AG09319 (cell line): ENCODE measurements at regions not wholly inside any gene's neighbourhood (a gene's known extent, or its start where the extent isn't known, plus 50 kb on each side); places are given as distances from the start of the nearest gene placed in this dataset.
"Not testable (repeated sequence)": the region's sequence is repeated elsewhere in the genome, so short reads cannot be mapped to it uniquely, and the experiment has no call there.

Experiments
- DNase-seq: peaks from one replicate; pipeline ENCODE4 v3.0.0-alpha.2; 2010; ENCODE audit warnings: low read depth; ENCODE audit errors: extremely low read depth
- TF ChIP-seq, protein P1 (sequence below): IDR thresholded peaks from 2 replicates; pipeline ENCODE4 v1.5.1; 2011; ENCODE audit warnings: low read depth, mild to moderate bottlenecking, inconsistent platforms, low read length, moderate library complexity

DNA sequence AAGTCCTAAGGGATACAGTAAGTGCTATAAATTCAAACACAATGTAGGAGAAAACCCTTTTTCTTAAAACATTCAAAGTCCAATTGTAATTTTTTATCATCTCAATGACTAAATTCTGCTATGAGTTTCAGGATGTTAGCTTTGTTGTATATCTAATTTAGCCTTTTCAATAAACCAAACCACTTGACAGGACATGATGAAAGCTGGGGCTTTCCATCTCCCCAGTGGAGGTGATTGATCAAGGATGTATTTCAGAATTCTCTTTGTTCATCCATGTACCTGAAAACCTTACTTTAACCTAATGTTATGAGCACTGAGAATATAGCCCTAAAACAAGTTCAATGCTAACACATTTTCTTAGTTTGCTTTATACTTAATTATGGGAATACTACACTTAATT, 639.0 kb upstream of the ITGA1 start:
- no peak for DNase-seq
- TF ChIP-seq, protein P1, sequence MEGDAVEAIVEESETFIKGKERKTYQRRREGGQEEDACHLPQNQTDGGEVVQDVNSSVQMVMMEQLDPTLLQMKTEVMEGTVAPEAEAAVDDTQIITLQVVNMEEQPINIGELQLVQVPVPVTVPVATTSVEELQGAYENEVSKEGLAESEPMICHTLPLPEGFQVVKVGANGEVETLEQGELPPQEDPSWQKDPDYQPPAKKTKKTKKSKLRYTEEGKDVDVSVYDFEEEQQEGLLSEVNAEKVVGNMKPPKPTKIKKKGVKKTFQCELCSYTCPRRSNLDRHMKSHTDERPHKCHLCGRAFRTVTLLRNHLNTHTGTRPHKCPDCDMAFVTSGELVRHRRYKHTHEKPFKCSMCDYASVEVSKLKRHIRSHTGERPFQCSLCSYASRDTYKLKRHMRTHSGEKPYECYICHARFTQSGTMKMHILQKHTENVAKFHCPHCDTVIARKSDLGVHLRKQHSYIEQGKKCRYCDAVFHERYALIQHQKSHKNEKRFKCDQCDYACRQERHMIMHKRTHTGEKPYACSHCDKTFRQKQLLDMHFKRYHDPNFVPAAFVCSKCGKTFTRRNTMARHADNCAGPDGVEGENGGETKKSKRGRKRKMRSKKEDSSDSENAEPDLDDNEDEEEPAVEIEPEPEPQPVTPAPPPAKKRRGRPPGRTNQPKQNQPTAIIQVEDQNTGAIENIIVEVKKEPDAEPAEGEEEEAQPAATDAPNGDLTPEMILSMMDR: no peak

DNA sequence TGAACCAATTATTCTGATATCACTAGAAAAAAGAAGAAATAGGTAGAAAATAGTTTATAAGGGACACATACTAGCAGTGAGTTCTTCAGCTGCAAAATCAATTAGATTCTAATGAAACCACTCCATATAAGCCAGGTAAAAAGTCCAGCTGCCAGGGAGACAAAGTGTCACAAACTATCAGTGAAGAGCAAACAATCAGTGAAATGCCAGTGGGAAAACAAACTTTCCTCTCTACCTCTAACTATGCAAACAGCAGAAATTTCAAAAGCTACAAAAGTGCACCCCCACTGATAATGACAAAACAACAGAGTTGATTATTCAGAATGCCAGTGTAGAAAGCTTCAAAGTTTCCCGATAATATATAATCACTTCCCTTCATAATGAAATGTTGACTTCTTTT, 637.2 kb upstream of the ITGA1 start:
- DNase-seq: no peak
- TF ChIP-seq, protein P1: no peak

DNA sequence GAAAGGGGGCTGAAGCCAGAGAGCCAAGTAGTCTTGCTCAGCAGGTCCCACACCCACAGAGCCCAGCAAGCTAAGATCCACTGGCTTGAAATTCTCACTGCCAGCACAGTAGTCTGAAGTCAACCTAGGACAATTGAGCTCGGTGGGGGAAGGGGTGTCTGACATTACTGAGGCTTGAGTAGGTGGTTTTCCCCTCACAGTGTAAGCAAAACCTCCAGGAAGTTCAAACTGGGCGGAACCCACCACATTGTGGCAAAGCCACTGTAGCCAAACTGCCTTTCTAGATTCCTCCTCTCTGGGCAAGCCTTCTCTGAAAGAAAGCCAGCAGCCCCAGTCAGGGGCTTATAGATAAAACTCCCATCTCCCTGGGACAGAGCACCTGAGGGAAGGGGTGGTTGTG, 630.9 kb upstream of the ITGA1 start:
- not testable (repeated sequence) for DNase-seq

DNA sequence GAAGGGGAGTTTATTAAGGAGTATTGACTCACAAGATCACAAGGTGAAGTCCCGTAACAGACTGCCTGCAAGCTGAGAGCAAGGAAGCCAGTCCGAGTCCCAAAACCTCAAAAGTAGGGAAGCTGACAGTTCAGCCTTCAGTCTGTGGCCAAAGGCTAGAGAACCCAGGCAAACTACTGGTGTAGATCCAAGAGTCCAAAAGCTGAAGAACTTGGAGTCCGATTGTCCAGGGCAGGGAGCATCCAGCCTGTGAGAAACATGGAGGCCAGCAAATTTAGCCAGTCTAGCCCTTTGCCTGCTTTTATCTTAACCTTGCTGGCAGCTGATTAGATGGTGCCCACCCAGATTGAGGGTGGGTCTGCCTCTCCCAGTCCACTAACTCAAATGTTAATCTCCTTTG, 621.9 kb upstream of the ITGA1 start:
- DNase-seq: not testable (repeated sequence)

DNA sequence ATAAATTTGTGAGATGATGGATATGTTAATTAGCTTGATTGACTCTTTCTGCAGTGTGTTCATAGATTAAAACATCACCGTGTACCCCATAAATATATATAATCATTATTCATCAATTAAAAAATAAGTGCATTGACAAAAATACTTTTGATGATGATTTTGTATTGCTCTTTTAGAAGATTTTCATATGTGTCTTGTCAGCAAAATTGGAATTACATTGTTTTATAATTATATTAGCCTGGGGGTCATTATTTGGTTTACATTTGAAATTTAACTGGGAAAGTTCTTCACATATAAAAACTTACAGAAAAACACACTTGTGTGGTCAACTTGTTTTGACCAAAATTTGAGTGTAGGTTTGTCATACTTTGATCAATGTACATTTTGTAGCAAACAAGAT, 614.6 kb upstream of the ITGA1 start:
- DNase-seq: no peak
- TF ChIP-seq, protein P1: no peak

DNA sequence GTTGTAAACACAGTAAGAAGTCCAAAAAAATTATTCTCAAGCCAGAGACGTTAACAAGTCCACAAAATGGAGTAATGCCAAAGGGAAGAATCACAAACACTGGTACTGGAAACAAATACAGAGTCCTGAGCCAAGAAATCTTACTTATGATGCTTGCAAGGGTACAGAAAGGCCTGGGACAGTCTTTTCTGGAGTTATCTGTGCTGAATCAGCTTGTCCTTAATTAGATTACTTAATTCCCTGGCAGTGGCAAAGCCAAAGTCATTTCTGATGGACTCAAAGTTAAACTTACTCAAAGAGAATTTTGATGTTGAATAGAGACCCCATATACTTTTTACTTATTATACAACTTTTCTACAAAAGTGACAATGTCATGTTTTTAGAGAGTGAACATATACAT, 610.5 kb upstream of the ITGA1 start:
- no peak for DNase-seq
- TF ChIP-seq, protein P1: no peak

DNA sequence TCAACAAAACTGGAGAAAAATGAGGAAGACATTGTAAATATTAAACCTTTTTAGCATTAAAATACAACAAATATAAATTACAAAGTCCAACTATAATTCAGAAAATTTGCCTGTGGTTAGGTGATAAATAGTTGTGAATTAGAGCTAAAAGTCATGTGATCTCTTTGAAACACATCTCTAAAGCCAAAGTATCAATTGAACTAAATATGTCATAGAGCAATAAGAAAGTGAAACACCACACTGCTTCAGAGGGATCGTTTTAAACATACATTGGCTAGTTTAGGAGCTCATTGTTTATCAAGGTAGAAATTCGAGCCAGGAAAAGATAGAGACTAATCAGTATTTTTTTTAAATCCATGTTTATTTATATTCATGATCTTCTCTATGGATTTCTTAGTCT, 606.3 kb upstream of the ITGA1 start:
- TF ChIP-seq, protein P1: no peak
- DNase-seq: no peak

DNA sequence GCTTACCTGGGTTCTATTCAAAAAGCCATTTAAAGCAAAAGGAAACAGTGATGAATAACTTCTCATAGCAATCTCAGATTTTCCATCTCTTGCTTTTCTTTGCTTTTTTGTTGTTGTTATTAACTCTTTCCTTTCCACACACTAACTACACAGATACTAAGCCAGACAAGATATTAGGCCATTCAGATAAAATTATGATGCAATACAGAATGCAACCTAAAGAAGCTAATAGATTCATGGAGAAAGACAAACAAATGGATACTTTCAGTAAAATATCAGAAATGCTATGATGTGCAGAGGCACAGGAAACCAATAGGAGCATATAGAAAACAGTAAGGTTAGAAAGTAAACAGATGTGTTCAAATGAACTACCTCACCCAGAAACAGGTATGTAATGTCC, 597.0 kb upstream of the ITGA1 start:
- DNase-seq: no peak
- TF ChIP-seq, protein P1: no peak

DNA sequence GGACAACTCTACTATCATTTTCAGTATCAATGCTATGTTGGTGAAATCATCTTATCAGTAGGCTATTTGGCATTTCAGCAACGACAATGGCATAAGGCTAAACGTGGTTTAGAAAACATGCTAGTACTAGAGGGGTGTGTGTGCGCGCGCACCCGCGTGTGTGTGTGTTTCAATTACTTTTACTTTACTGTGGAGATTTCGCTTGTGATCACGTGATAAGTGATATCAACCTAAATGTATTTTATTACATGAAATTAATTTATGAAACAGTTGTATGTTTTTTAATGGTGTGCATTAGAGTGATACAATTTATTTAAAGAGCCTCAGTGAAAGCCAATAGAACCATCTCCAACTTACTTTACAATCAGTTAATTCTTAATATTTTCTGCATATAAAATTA, 587.9 kb upstream of the ITGA1 start:
- TF ChIP-seq, protein P1: no peak
- no peak for DNase-seq
